ENCODE measurements at regions not wholly inside any gene's neighbourhood (a gene's known extent, or its start where the extent isn't known, plus 50 kb on each side); places are given as distances from the start of the nearest gene placed in this dataset.

DNA sequence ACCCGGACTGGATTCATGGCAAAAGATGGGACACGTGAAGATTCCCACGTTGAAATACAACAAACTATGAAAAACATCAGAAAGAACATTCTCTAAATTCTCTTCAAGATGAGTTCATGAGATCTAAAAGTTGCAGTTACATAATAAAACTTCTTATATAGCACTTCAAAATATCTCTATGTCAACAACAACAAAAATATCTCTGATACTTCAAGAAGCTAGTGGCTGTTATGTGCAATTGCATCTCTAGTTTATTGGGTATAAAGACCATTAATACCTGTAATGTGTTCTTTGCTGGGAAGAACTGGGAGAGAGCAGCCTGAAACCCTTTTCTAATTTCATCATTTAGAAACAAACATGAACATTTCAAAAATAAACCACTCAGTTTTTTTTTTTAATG, 69.2 kb upstream of the RGS6 start:
- Histone ChIP-seq H3K4me3 (no peak overlapping the region), H3K9me3 (no peaks in the 10 kb centered on the region), H3K27me3 (no peaks in the 10 kb centered on the region), H3K27ac (no peak overlapping the region), H3K4me1 (no peaks in the 10 kb centered on the region), H3K36me3 (no peaks in the 10 kb centered on the region)
- 85 to 88% methylated on average over 3 of the region's 3 CpGs for WGBS, 2 donors
- no peak for TF ChIP-seq POLR2A (IDR thresholded peaks at IDR 0.05)
- no peak for TF ChIP-seq CTCF (IDR thresholded peaks at IDR 0.05)
- no peak for TF ChIP-seq EP300 (IDR thresholded peaks at IDR 0.05)
- intact Hi-C loops (cut with DNase I), result no loop called here
- no peak for DNase-seq

GRCh38 chr14:71863766-71864165, 68.5 kb upstream of the RGS6 start:
- Histone ChIP-seq H3K4me1 (no peaks in the 10 kb centered on the region), H3K4me3 (no peak overlapping the region), H3K9me3 (no peaks in the 10 kb centered on the region), H3K27ac (no peak overlapping the region), H3K36me3 (no peaks in the 10 kb centered on the region), H3K27me3 (no peaks in the 10 kb centered on the region)
- TF ChIP-seq POLR2AphosphoS5 (IDR thresholded peaks at IDR 0.05), result no peak
- TF ChIP-seq EP300 (IDR thresholded peaks at IDR 0.05), result no peak
- no peak for TF ChIP-seq CTCF (IDR thresholded peaks at IDR 0.05)
- no peak for TF ChIP-seq POLR2A (IDR thresholded peaks at IDR 0.05)
- 78 to 80% methylated on average over 3 of the region's 3 CpGs for WGBS, 2 donors
- DNase-seq, result no peak
- intact Hi-C loops (cut with DNase I), result no loop called here

Small RNAs in the stretch of these regions (small RNA-seq; reads per million reads assigned to genes)
- gene RN7SL683P (0 reads per million in 3 donors), gene SNORD56B (0 reads per million in 3 donors)

Data from sigmoid colon (tissue), 6 donors.